NT2/D1 (cell line): ENCODE measurements at regions not wholly inside any gene's neighbourhood (a gene's known extent, or its start where the extent isn't known, plus 50 kb on each side); places are given as distances from the start of the nearest gene placed in this dataset.
"Not testable (repeated sequence)": the region's sequence is repeated elsewhere in the genome, so short reads cannot be mapped to it uniquely, and the experiment has no call there.

Source experiments
- DNase-seq: peaks from one replicate; pipeline ENCODE4 v3.0.0-alpha.2; 2011; ENCODE audit warnings: low read depth, low spot score
- H3K27me3 ChIP-seq: 2 replicates; pipeline ENCODE4 v1.6.0; 2011; ENCODE audit warnings: mild to moderate bottlenecking; ENCODE audit not compliant: insufficient read length, insufficient read depth
- H3K36me3 ChIP-seq: 2 replicates; pipeline ENCODE4 v1.6.1; 2011; ENCODE audit warnings: mild to moderate bottlenecking, low read length, mixed read lengths; ENCODE audit not compliant: insufficient read depth, insufficient read length
- H3K4me1 ChIP-seq: 2 replicates; pipeline ENCODE4 v1.5.1; 2011; ENCODE audit not compliant: insufficient read depth, insufficient read length
- H3K4me3 ChIP-seq: 2 replicates; pipeline ENCODE4 v1.5.1; 2011; ENCODE audit warnings: low read depth; ENCODE audit not compliant: insufficient read length
- H3K9ac ChIP-seq: 2 replicates; pipeline ENCODE4 v1.6.0; 2011; ENCODE audit warnings: low read depth; ENCODE audit not compliant: insufficient read length
- H3K9me3 ChIP-seq: 2 replicates; pipeline ENCODE4 v1.5.1; 2011; ENCODE audit warnings: mild to moderate bottlenecking, low read length; ENCODE audit not compliant: insufficient read depth
- SUZ12 ChIP-seq: IDR thresholded peaks from 2 replicates; pipeline ENCODE4 v1.6.1; 2011; ENCODE audit not compliant: insufficient read length, insufficient read depth; ENCODE audit errors: extremely low read depth
- YY1 ChIP-seq: IDR thresholded peaks from 2 replicates; pipeline ENCODE4 v1.6.1; 2011; ENCODE audit not compliant: insufficient read length, insufficient read depth
- ZNF274 ChIP-seq: IDR thresholded peaks from 2 replicates; pipeline ENCODE4 v1.6.1; 2011; ENCODE audit warnings: mild to moderate bottlenecking, low read depth, low read length

- Histone ChIP-seq H3K27me3 (no peaks in the 10 kb centered on the region), H3K9me3 (no peaks in the 10 kb centered on the region), H3K4me1 (no peaks in the 10 kb centered on the region), H3K36me3 (no peaks in the 10 kb centered on the region), H3K9ac (no peak overlapping the region), H3K4me3 (no peak overlapping the region)
- TF ChIP-seq SUZ12, result no peak
- no peak for TF ChIP-seq ZNF274
- no peak for TF ChIP-seq YY1
- no peak for DNase-seq
Observed at GRCh38 chr1:214740471-214740870, 137.5 kb downstream of the CENPF start.

GRCh38 chr1:214747050-214747635, 144.1 kb downstream of the CENPF start:
- Histone ChIP-seq H3K4me1 (no peaks in the 10 kb centered on the region), H3K9ac (no peak overlapping the region), H3K4me3 (no peak overlapping the region), H3K27me3 (no peaks in the 10 kb centered on the region), H3K36me3 (no peaks in the 10 kb centered on the region), H3K9me3 (no peaks in the 10 kb centered on the region)
- no peak for TF ChIP-seq YY1
- TF ChIP-seq ZNF274, result no peak
- no peak for TF ChIP-seq SUZ12
- no peak for DNase-seq

GRCh38 chr1:214753236-214753852, 150.3 kb downstream of the CENPF start:
- H3K9me3 ChIP-seq, result peaks cover 12% of the 10 kb centered on the region
- no peaks in the 10 kb centered on the region for H3K27me3 ChIP-seq
- H3K36me3 ChIP-seq, result no peaks in the 10 kb centered on the region
- H3K4me3 ChIP-seq, result no peak overlapping the region
- no peak for TF ChIP-seq ZNF274
- no peak for TF ChIP-seq SUZ12
- no peak for TF ChIP-seq YY1
- H3K9ac ChIP-seq, result no peak overlapping the region
- H3K4me1 ChIP-seq, result no peaks in the 10 kb centered on the region
- no peak for DNase-seq

- Histone ChIP-seq H3K4me1 (no peaks in the 10 kb centered on the region), H3K27me3 (no peaks in the 10 kb centered on the region), H3K9ac (no peak overlapping the region), H3K4me3 (no peak overlapping the region), H3K36me3 (no peaks in the 10 kb centered on the region), H3K9me3 (peaks cover 25% of the 10 kb centered on the region)
- no peak for TF ChIP-seq ZNF274
- no peak for TF ChIP-seq SUZ12
- no peak for TF ChIP-seq YY1
- DNase-seq, result no peak
Observed at GRCh38 chr1:214761030-214761429, 158.0 kb downstream of the CENPF start.

GRCh38 chr1:214762902-214763301, 159.9 kb downstream of the CENPF start:
- H3K36me3 ChIP-seq, result no peaks in the 10 kb centered on the region
- no peak overlapping the region for H3K9ac ChIP-seq
- TF ChIP-seq ZNF274, result no peak
- no peak for TF ChIP-seq YY1
- no peak for TF ChIP-seq SUZ12
- no peaks in the 10 kb centered on the region for H3K27me3 ChIP-seq
- H3K4me3 ChIP-seq, result no peak overlapping the region
- peaks cover 13% of the 10 kb centered on the region; the same call in 1 of the 2 replicates for H3K9me3 ChIP-seq
- no peak for DNase-seq
- no peaks in the 10 kb centered on the region for H3K4me1 ChIP-seq

GRCh38 chr1:214764502-214764901, 161.5 kb downstream of the CENPF start:
- Histone ChIP-seq H3K27me3 (no peaks in the 10 kb centered on the region), H3K4me3 (no peak overlapping the region), H3K9me3 (peaks cover 13% of the 10 kb centered on the region; the same call in 1 of the 2 replicates), H3K9ac (no peak overlapping the region), H3K36me3 (no peaks in the 10 kb centered on the region), H3K4me1 (no peaks in the 10 kb centered on the region)
- TF ChIP-seq SUZ12, result no peak
- TF ChIP-seq ZNF274, result no peak
- TF ChIP-seq YY1, result no peak
- DNase-seq, result no peak

GRCh38 chr1:214767221-214767620, 164.2 kb downstream of the CENPF start:
- Histone ChIP-seq H3K9ac (no peak overlapping the region), H3K36me3 (no peaks in the 10 kb centered on the region), H3K27me3 (no peaks in the 10 kb centered on the region), H3K4me3 (no peak overlapping the region), H3K9me3 (no peaks in the 10 kb centered on the region; the same call in 1 of the 2 replicates), H3K4me1 (no peaks in the 10 kb centered on the region)
- TF ChIP-seq ZNF274, result no peak
- TF ChIP-seq SUZ12, result no peak
- no peak for TF ChIP-seq YY1
- no peak for DNase-seq

- not testable (repeated sequence) for H3K9ac ChIP-seq
Observed at GRCh38 chr1:214769666-214770065, 166.7 kb downstream of the CENPF start.

More at GRCh38 chr1:214769666-214770065, 166.7 kb downstream of the CENPF start:
- not testable (repeated sequence) for DNase-seq, H3K4me3 ChIP-seq, H3K4me1 ChIP-seq, H3K27me3 ChIP-seq, H3K9me3 ChIP-seq, H3K36me3 ChIP-seq
